HG02973 (cell line): ENCODE measurements at regions not wholly inside any gene's neighbourhood (a gene's known extent, or its start where the extent isn't known, plus 50 kb on each side); places are given as distances from the start of the nearest gene placed in this dataset.

Experiments used
- ATAC-seq: cut with Tn5 transposase; IDR thresholded peaks from one replicate; pipeline ENCODE4 v1.9.1; 2021; ENCODE audit warnings: moderate library complexity; ENCODE audit not compliant: unreplicated experiment

- no peak for ATAC-seq
Measured at GRCh38 chr6:128676456-128676855, 156.1 kb upstream of the PTPRK start.

- ATAC-seq, result no peak
Measured at GRCh38 chr6:128672023-128672422, 151.6 kb upstream of the PTPRK start.

- ATAC-seq, result no peak
Measured at GRCh38 chr6:128667339-128667858, 147.0 kb upstream of the PTPRK start.

- no peak for ATAC-seq
Measured at GRCh38 chr6:128666405-128666804, 146.0 kb upstream of the PTPRK start.

- ATAC-seq, result peak; percentile 64
Measured at GRCh38 chr6:128663238-128663637, 142.8 kb upstream of the PTPRK start.

- no peak for ATAC-seq
Measured at GRCh38 chr6:128659878-128660622, 139.7 kb upstream of the PTPRK start.

GRCh38 chr6:128659276-128659675 lies 138.9 kb upstream of the PTPRK start:
- no peak for ATAC-seq

- ATAC-seq, result peak; percentile 35
Measured at GRCh38 chr6:128657181-128657580, 136.8 kb upstream of the PTPRK start.

- peak; percentile 86 for ATAC-seq
Measured at GRCh38 chr6:128655978-128656498, 135.6 kb upstream of the PTPRK start.

GRCh38 chr6:128648022-128648598 lies 127.7 kb upstream of the PTPRK start:
- ATAC-seq, result no peak

- ATAC-seq, result no peak
Measured at GRCh38 chr6:128642132-128642531, 121.7 kb upstream of the PTPRK start.

GRCh38 chr6:128641703-128642102 lies 121.3 kb upstream of the PTPRK start:
- no peak for ATAC-seq

- ATAC-seq, result no peak
Measured at GRCh38 chr6:128638817-128639216, 118.4 kb upstream of the PTPRK start.

GRCh38 chr6:128635219-128635618 lies 114.8 kb upstream of the PTPRK start:
- ATAC-seq, result no peak

- no peak for ATAC-seq
Measured at GRCh38 chr6:128632131-128632530, 111.7 kb upstream of the PTPRK start.

- no peak for ATAC-seq
Measured at GRCh38 chr6:128631031-128631430, 110.6 kb upstream of the PTPRK start.

GRCh38 chr6:128630213-128630612 lies 109.8 kb upstream of the PTPRK start:
- no peak for ATAC-seq

GRCh38 chr6:128617285-128617684 lies 96.9 kb upstream of the PTPRK start:
- no peak for ATAC-seq

- ATAC-seq, result no peak
Measured at GRCh38 chr6:128616342-128616741, 95.9 kb upstream of the PTPRK start.

GRCh38 chr6:128606611-128607010 lies 86.2 kb upstream of the PTPRK start:
- ATAC-seq, result peak; percentile 63

- no peak for ATAC-seq
Measured at GRCh38 chr6:128605961-128606360, 85.6 kb upstream of the PTPRK start.

- no peak for ATAC-seq
Measured at GRCh38 chr6:128601060-128601459, 80.7 kb upstream of the PTPRK start.
